ENCODE measurements at regions not wholly inside any gene's neighbourhood (a gene's known extent, or its start where the extent isn't known, plus 50 kb on each side); places are given as distances from the start of the nearest gene placed in this dataset.

DNA sequence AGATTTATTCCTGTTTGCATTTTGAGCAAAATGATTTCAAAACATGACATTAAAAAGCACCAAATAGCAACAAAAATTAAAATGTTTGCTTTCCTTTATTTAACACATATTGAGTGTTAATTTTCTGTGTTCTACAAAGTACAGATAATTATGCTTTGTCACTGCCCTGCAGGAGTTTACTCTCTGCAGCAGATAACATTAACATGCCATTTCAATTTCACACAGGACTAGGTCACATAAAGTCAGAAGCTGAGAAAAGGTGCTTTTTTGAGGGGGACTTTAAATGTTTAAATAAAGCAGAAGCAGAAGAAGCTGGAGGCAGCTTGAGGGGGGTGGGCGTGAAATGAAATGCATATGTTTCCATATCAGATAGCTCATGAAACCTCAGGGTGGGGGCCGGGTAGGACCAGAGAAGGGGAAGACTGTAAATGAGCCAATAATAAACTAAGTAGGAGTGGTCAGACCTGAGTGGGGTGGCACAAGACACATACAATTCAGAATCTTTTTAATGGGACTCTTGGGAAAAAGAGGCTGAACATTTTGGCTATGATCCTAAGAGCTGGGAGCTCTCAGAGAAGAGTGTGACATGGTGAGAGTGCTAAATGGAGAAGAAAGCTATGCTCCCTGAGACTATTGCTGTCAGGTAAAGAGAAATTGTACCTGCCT lies 387.5 kb downstream of the FAM170A start:
- DNase-seq, result no peak

GRCh38 chr5:120017513-120017912 lies 388.2 kb downstream of the FAM170A start:
- no peak for DNase-seq

DNA sequence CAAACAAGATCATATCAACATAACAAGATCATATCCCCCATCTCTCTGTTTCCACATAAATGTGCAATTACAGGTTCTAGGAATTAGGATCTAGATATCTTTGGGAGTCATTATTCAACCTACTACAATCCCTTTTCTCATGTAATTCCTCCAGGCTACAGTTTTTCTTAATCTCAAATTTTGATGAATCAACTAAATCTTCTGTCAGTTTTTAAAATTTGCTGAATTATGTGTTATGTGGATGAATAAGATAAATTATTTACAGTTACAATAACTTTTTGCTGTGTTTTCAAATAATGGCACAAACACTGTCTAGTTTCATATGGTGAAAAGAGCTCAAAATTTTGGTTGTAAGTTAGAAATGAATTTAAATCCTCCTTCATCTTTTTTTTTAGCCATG lies 405.8 kb downstream of the FAM170A start:
- DNase-seq, result no peak

DNA sequence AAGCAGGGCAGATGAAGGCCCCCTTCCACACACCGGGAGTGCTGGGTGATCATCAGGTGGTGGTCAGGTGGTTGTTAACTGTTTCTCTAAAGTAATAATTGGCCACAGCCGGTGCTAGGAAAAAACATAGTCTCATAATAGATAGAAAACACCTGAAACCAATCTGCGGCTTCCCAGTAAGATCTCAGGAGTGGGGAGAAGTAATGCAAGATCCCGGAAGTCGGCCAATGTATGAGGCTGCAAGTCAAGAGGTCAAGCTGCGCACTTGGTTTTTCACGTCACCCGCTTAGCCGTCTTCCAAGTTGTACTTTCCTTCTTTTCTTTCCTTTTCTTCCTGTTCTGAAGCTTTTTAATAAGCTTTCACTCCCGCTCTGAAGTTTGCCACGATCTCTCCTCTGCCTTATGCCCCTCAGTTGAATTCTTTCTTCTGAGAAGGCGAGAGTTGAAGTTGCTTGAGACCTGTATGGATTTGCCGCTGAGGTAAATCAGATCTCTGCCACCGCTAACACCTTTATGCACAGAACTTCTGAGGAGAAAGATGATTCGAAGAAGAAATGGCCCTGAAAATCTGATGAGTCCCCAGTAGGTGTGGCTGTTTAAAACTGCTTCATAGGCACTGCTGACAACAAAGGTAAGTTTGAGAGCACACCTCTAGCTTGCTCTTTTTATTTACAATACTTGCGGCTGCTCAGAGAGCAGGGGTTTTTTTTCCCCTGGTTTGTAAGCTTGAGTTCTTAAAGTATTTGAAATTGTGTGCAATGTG lies 406.6 kb downstream of the FAM170A start:
- DNase-seq, result no peak

- DNase-seq, result no peak
These were observed 408.1 kb downstream of the FAM170A start for GRCh38 chr5:120037451-120037850.

GRCh38 chr5:120039111-120039510 lies 409.8 kb downstream of the FAM170A start:
- DNase-seq, result no peak

DNA sequence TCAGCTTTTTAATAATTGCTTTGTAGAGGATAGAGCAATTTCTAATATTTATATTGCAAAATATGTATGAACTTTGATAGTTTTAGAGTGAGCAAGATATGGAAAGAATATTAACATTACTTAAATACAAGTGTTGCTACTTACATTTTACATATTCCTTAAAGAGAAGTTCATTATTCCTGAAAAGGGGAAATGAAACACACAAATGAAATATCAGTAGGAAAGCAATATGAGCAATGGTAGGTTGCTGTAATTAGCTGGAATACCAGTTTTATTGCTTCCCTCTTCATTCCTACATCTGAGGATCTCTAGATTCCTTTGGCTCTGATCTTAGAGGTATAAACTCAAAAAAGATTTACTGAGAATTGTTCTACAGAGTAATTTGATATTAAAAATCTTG lies 414.1 kb downstream of the FAM170A start:
- no peak for DNase-seq

- no peak for DNase-seq
These were observed 410.9 kb upstream of the PRR16 start for GRCh38 chr5:120052916-120053828.

- DNase-seq, result no peak
These were observed 410.3 kb upstream of the PRR16 start for GRCh38 chr5:120053841-120054240.

DNA sequence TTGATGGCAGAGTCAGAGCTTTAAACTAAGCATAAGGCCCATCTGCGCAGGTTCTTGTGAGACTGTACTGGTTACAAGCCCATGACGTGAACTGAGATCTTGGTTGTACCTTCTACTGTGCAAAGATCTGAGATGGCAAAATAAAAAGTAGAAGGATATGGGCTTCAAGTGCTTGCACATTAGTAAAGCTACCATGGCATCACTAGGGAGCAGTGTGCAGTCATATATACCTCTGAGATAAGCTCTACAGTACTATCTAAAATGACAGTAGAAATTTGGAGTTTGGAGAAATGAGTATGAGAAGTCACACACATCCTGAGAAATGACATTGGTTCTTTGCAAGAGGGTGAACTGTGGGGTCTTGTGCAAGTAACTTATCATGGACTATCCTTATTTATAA lies 408.2 kb upstream of the PRR16 start:
- DNase-seq, result no peak

GRCh38 chr5:120062515-120062917 lies 401.6 kb upstream of the PRR16 start:
- no peak for DNase-seq

DNA sequence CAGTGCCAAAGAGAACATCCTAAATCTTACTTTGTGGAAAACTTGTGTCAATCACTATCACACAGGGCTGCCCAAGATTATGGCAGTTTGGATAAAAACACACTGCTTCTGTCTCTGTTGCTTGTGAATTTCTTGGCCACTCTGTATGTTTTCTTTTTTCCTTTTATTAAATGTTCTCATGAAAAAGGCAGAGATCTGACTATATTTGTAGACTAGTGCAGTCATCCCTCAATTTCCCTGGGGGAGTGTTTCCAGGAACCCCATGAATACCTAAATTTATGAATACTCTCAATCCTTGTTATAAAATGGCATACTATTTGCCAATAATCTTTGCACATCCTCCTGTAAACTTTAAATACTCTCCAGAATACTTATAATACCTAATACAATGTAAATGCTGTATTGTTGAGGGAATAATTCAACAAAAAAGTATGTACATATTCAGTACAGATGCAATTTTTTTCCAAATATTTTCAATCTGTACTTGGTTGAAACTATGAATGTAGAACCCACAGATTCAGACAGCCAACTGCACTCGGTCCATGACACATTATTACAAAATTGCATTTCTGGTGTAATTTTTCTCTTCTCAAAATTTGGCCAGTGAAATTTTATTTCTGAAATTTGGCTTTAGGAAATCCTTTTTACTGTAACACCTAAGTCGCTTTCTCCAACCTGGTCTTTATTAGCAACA lies 391.9 kb upstream of the PRR16 start:
- DNase-seq, result no peak

GRCh38 chr5:120073722-120074121 lies 390.4 kb upstream of the PRR16 start:
- DNase-seq, result no peak

GRCh38 chr5:120080781-120081180 lies 383.3 kb upstream of the PRR16 start:
- DNase-seq, result no peak

DNA sequence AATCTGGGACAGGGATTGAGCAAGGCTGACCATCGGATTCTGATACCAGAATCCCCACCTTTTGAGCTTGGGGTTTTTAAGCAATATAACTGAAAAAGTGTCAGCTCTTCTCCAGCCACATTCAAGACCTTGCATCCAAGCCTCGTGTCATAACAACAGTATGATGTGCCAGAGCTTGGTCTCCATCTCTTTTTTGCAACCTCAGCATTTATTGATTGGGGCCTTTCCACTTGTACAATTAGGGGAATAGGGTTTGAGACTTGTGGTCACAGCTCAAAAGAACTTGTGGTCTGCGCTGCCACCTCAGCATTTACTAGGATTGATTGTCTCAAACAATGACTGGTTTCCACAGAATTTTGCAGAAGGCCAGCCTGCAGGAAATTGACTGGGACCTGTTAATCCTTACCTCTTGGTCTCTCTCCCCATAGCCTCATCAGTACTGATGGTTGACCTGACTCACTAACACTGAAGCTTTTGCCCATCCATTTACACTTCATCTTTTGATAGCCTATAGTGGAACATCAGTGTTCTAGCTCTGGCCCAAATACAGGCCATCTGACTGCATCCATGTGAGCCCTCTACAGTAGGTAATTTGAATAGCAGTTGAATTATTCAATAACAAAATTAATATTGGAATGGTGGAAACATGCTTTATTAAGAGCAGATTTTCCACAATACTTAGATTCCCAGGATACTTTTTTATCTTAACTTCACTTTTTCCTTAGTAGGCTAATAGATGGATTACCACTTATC lies 381.6 kb upstream of the PRR16 start:
- no peak for DNase-seq

DNA sequence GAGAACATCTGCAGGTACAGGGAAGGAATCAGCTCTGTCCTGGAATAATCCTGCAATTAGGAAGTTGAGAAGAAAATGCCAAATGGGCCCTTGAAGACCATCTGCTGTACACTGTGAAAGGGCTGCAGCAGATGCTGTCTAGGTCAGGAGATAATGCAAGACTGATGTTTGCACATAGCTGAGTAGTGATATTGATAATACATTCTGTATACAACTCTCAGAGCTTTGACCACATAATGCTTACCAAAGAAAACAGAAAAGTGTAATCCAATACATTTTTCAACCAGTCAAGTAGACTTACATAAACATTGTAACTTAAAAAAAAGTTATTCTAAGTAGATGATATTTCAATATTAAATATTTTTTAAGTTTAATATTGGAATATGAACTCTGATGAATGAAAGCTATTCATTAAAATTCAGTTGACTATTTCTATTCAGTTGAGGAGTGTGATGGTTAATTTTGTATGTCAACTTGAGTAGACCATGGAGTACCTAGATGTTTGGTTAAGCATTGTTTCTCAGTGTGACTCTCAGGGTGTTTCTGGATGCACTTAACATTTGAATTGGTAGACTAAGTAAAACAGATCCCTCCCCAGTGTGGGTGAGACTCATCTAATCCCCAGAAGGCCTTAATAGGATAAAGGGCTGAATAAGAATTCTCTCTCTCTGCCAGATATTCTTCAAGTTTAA lies 380.1 kb upstream of the PRR16 start:
- no peak for DNase-seq

- no peak for DNase-seq
These were observed 379.6 kb upstream of the PRR16 start for GRCh38 chr5:120084543-120084870.

DNA sequence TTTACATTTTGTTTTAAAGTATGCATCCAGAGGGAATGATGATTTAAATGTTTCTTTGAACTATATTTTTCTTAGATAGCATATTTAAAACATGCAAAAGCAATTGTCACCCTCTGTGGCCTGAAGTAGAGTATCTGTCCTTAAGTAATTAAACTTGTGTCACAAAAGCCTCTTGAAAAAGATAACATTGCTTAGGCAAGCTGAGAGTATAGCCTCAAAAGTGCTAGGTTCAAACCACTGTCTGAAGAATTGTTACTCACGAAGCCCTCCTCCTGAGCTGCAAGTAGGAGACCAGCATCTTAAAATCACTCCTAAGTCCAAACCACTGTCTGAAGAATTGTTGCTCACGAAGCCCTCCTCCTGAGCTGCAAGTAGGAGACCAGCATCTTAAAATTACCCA lies 378.0 kb upstream of the PRR16 start:
- no peak for DNase-seq

DNA sequence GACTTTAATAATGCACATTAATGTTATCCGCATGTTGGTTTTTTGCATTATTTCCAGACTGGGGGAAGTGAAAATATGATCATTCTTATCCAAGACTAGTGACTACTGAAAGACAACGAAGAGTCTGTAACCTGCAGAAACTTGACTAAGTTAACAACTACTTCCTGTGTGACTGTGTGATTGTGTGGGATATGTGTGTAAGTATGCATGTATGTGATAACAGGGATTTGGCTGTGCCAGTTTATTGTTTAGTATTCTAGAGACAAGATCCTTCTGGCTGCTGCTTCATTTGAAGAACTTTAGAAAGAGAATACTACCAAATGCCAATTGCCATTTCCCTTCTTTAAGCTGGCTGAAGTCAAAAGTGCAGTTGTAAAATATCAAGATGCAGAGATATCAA lies 375.7 kb upstream of the PRR16 start:
- no peak for DNase-seq

DNA sequence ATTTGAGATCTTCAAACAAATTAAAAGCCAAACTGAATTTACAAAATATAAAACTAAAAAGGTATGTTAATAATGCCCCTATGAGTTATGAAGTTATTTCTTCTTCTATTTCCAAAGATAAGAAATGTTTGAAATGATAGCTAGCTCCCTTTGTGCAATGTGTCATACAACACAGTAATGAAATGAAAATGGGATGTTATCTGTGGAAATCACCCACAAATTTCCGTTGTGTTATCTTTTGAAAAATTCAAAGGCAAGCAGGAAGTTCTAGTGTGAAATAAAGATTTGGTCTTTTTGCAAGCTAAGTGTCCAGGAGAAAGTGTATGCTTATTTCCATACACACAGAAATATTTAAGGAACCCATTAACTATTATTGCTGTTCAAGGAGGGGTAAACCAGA lies 375.3 kb upstream of the PRR16 start:
- no peak for DNase-seq

DNA sequence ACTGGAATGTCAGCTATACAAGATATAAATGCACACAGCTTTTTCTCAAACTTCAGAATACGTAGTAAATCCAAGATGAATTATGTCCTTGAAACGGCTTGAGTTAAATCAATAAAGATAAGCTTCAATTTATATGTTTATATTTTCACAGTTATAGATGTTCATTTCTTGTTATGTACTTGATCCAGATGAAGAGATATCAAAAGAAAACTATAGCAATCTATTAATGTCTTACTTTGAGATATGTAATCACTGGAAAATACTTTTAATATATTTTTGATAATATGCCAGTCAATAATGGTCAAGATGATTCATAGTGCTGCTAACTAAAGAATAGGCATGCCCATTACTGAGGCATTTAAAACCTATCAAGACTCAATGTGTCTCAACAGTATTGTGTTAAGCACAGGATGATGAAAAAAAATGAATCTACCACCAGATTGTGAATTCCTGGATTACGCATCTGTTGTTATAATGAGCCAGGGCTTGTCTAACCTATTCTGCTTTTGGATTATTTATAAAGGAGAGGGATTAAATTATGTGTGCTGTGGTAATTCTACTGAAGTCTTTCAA lies 372.6 kb upstream of the PRR16 start:
- no peak for DNase-seq

Data from activated CD4-positive, CD25-positive, alpha-beta regulatory T cell (primary cell).